IMR-90 (cell line): ENCODE measurements at regions not wholly inside any gene's neighbourhood (a gene's known extent, or its start where the extent isn't known, plus 50 kb on each side); places are given as distances from the start of the nearest gene placed in this dataset.

ENCODE experiments used
- ATAC-seq: fragments of 200-7000 bp; cut with Tn5 transposase; 2 replicates; pipeline ENCODE4 v1.9.1; 2020; ENCODE audit warnings: low read depth, mild to moderate bottlenecking, moderate library complexity
- BruUV-seq: library from RNA; stranded (reverse); fragments of 400-500 nt; replicated peaks from 2 replicates; lab custom pipeline; 2021; lab: Mats Ljungman, UMichigan
- CTCF ChIA-PET: fragments of 300-600 bp; formaldehyde crosslinking; extraction: SDS; loops from one replicate; lab custom pipeline; 2021; ENCODE audit warnings: antibody characterized with exemption; lab: Yijun Ruan, JAX
- POLR2A ChIA-PET: fragments of 300-600 bp; sonication (Branson Sonifier 250); formaldehyde crosslinking; loops from one replicate; lab custom pipeline; 2022; ENCODE audit warnings: antibody characterized with exemption; ENCODE audit not compliant: unreplicated experiment; lab: Charles Lee
- DNase-seq: peaks from one replicate; pipeline ENCODE4 v3.0.0; 2013
- H2AFZ ChIP-seq: replicated peaks from 2 replicates; pipeline ENCODE3; 2013; ENCODE audit warnings: low read length, mild to moderate bottlenecking; ENCODE audit not compliant: poor library complexity
- H2AK5ac ChIP-seq: 2 replicates; pipeline ENCODE4 v1.6.1; 2013; ENCODE audit warnings: low read depth, low read length, inconsistent platforms
- H2AK9ac ChIP-seq: replicated peaks from 2 replicates; pipeline ENCODE3; 2013; ENCODE audit warnings: mild to moderate bottlenecking, low read depth, low read length, moderate library complexity; ENCODE audit not compliant: poor library complexity
- H2BK120ac ChIP-seq: 2 replicates; pipeline ENCODE4 v1.6.1; 2013; ENCODE audit warnings: low read depth, low read length, inconsistent platforms
- H2BK15ac ChIP-seq: 3 replicates; pipeline ENCODE4 v1.6.1; 2013; ENCODE audit warnings: low read depth, low read length, inconsistent platforms
- H2BK20ac ChIP-seq: 2 replicates; pipeline ENCODE4 v1.6.1; 2013; ENCODE audit warnings: low read depth, mild to moderate bottlenecking, inconsistent platforms, low read length, moderate library complexity
- H2BK5ac ChIP-seq: 2 replicates; pipeline ENCODE4 v1.6.1; 2013; ENCODE audit warnings: mild to moderate bottlenecking, low read depth, low read length, inconsistent platforms; ENCODE audit not compliant: poor library complexity, severe bottlenecking
- H3K14ac ChIP-seq: replicated peaks from 2 replicates; pipeline ENCODE4 v1.6.1; 2013; ENCODE audit warnings: low read depth, low read length, inconsistent platforms
- H3K18ac ChIP-seq: 2 replicates; pipeline ENCODE4 v1.6.1; 2013; ENCODE audit warnings: low read depth, low read length, control low read depth
- H3K23ac ChIP-seq: 2 replicates; pipeline ENCODE4 v1.6.1; 2013; ENCODE audit warnings: low read depth, low read length, inconsistent platforms
- H3K27ac ChIP-seq: 2 replicates; pipeline ENCODE4 v1.5.1; 2013; ENCODE audit warnings: mild to moderate bottlenecking, control low read depth, low read length; ENCODE audit not compliant: insufficient read depth
- H3K27me3 ChIP-seq: 2 replicates; pipeline ENCODE4 v1.6.1; 2013; ENCODE audit warnings: low read length; ENCODE audit not compliant: control insufficient read depth, insufficient read depth
- H3K36me3 ChIP-seq: 2 replicates; pipeline ENCODE4 v1.6.1; 2013; ENCODE audit warnings: low read length, mixed read lengths; ENCODE audit not compliant: control insufficient read depth, insufficient read depth
- H3K4ac ChIP-seq: 2 replicates; pipeline ENCODE4 v1.6.1; 2013; ENCODE audit warnings: low read depth, low read length, inconsistent platforms
- H3K4me1 ChIP-seq: 2 replicates; pipeline ENCODE4 v1.6.1; 2013; ENCODE audit warnings: low read length, mixed read lengths; ENCODE audit not compliant: control insufficient read depth, insufficient read depth
- H3K4me2 ChIP-seq: 2 replicates; pipeline ENCODE4 v1.6.1; 2013; ENCODE audit warnings: low read depth, mild to moderate bottlenecking, control low read depth, low read length, moderate library complexity
- H3K4me3 ChIP-seq: 2 replicates; pipeline ENCODE4 v1.5.1; 2013; ENCODE audit warnings: low read depth, mild to moderate bottlenecking, control low read depth, low read length, moderate library complexity; ENCODE audit not compliant: insufficient read depth
- H3K56ac ChIP-seq: 2 replicates; pipeline ENCODE4 v1.6.1; 2013; ENCODE audit warnings: low read length, inconsistent platforms; ENCODE audit not compliant: insufficient read depth; ENCODE audit errors: extremely low read depth
- H3K79me1 ChIP-seq, 2 experiments: 2 replicates each; pipeline ENCODE4 v1.6.1; 2013; ENCODE audit warnings: low read length in 2 of 2, inconsistent platforms in 1 of 2, low read depth in 1 of 2
- H3K9ac ChIP-seq: 2 replicates; pipeline ENCODE4 v1.6.1; 2013; ENCODE audit warnings: low read depth, low read length, control low read depth
- H3K9me1 ChIP-seq: 2 replicates; pipeline ENCODE4 v1.6.1; 2013; ENCODE audit warnings: low read length, inconsistent platforms; ENCODE audit not compliant: insufficient read depth
- H3K9me3 ChIP-seq: 2 replicates; pipeline ENCODE4 v1.6.1; 2013; ENCODE audit warnings: low read length; ENCODE audit not compliant: control insufficient read depth, insufficient read depth
- H4K20me1 ChIP-seq: 2 replicates; pipeline ENCODE4 v1.6.1; 2013; ENCODE audit warnings: low read length, inconsistent platforms; ENCODE audit not compliant: insufficient read depth
- H4K5ac ChIP-seq: 2 replicates; pipeline ENCODE4 v1.6.1; 2013; ENCODE audit warnings: mild to moderate bottlenecking, low read depth, low read length, control low read depth
- H4K8ac ChIP-seq, 2 experiments: 2 replicates each; pipeline ENCODE4 v1.6.1; 2013; ENCODE audit warnings: low read depth in 2 of 2, low read length in 2 of 2, control low read depth in 1 of 2, inconsistent platforms in 1 of 2
- H4K91ac ChIP-seq: 2 replicates; pipeline ENCODE4 v1.6.1; 2013; ENCODE audit warnings: low read depth, low read length, inconsistent platforms; ENCODE audit not compliant: insufficient read depth
- CEBPB ChIP-seq: IDR thresholded peaks from 2 replicates; pipeline ENCODE4 v1.6.1; 2012; ENCODE audit warnings: low read depth, low read length, improper control_type of control experiment
- CTCF ChIP-seq: conservative IDR thresholded peaks from 2 replicates; pipeline ENCODE4 v1.5.1; 2012; ENCODE audit warnings: mild to moderate bottlenecking, low read depth, low read length, improper control_type of control experiment
- FOS ChIP-seq: fragments of 150-350 bp; IDR thresholded peaks from 2 replicates; pipeline ENCODE4 v1.6.1; 2016; ENCODE audit warnings: low read depth, low read length
- MAZ ChIP-seq: IDR thresholded peaks from 2 replicates; pipeline ENCODE4 v1.6.1; 2012; ENCODE audit warnings: low read depth, mild to moderate bottlenecking, low read length, improper control_type of control experiment, moderate library complexity, borderline replicate concordance
- MXI1 ChIP-seq: IDR thresholded peaks from 2 replicates; pipeline ENCODE4 v1.6.1; 2012; ENCODE audit warnings: low read depth, mild to moderate bottlenecking, low read length, moderate library complexity, borderline replicate concordance
- NFE2L2 ChIP-seq: fragments of 150-350 bp; IDR thresholded peaks from 2 replicates; pipeline ENCODE4 v1.6.1; 2016; ENCODE audit warnings: low read depth, mild to moderate bottlenecking, low read length
- POLR2A ChIP-seq: IDR thresholded peaks from 2 replicates; pipeline ENCODE4 v1.6.1; 2012; ENCODE audit warnings: mild to moderate bottlenecking, low read depth, low read length
- RAD21 ChIP-seq: IDR thresholded peaks from 2 replicates; pipeline ENCODE4 v1.6.1; 2012; ENCODE audit warnings: low read length, improper control_type of control experiment
- RCOR1 ChIP-seq: IDR thresholded peaks from 2 replicates; pipeline ENCODE4 v1.6.1; 2012; ENCODE audit warnings: mild to moderate bottlenecking, low read length, improper control_type of control experiment; ENCODE audit not compliant: insufficient replicate concordance
- WGBS, 2 experiments: methylation state at CpG; one replicate each; pipeline versions ENCODE4 v1.1.5 to v1.1.7; 2013; ENCODE audit warnings: missing lambda C conversion rate in 2 of 2; ENCODE audit not compliant: insufficient read length in 1 of 2; ENCODE audit errors: extremely low coverage in 2 of 2; 5-methylcytosine and 5-hydroxymethylcytosine counted together
- dilution Hi-C: fragments of 300-500 bp; cut with HindIII; formaldehyde crosslinking; loops from one replicate; pipeline ENCODE4 v1.14.3; 2018; ENCODE audit warnings: low sequenced_read_pairs; ENCODE audit not compliant: unreplicated experiment
- in situ Hi-C: fragments of 300-500 bp; cut with MboI; formaldehyde crosslinking; loops from 3 replicates; pipeline ENCODE4 v1.14.3; 2019; ENCODE audit warnings: low sequenced_read_pairs, inconsistent platforms, mixed read lengths
- intact Hi-C: fragments of 100-400 bp; cut with micrococcal nuclease; formaldehyde crosslinking; loops from 2 replicates; pipeline ENCODE4 v1.10.0; 2022
- TF ChIP-seq, protein P1 (sequence below): fragments of 150-350 bp; IDR thresholded peaks from 2 replicates; pipeline ENCODE4 v1.6.1; 2017; ENCODE audit warnings: mild to moderate bottlenecking, antibody characterized with exemption, low read length, low read depth
- TF ChIP-seq, protein P2 (sequence below): fragments of 150-350 bp; IDR thresholded peaks from 2 replicates; pipeline ENCODE4 v1.6.1; 2016; ENCODE audit warnings: low read depth, mild to moderate bottlenecking, low read length, moderate library complexity, borderline replicate concordance

DNA sequence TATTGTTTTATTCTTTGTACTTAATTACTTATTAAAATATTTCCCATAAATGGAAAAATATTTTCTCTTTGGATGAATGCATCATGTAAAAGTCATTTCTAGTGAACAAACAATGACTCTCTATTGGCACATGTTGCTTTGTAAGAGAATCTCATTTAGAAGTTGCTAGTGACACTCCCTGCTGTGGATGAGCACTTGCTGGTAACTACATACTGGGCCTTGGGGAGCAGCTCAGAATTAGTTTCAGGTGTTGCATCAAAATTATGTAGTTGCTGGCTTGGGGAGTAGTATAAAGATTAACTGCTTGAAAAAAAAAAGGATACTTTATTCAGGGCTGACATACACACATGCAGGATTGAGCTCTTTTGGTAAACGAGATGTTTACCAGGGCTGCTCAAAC lies 80.3 kb upstream of the KCNAB1 start:
- H3K9me3 ChIP-seq, result no peaks in the 10 kb centered on the region
- H2BK120ac ChIP-seq, result no peak overlapping the region
- WGBS, 2 experiments, result no CpG with 5 or more reads among the region's 1 CpG
- no peak overlapping the region for H3K56ac ChIP-seq
- no peaks in the 10 kb centered on the region for H4K20me1 ChIP-seq
- no peaks in the 10 kb centered on the region for H3K27me3 ChIP-seq
- no peak overlapping the region for H4K5ac ChIP-seq
- ATAC-seq (no peak), DNase-seq (no peak)
- no peak overlapping the region for H3K4ac ChIP-seq
- no peak overlapping the region for H2AFZ ChIP-seq
- H3K36me3 ChIP-seq, result no peaks in the 10 kb centered on the region
- no peak overlapping the region for H3K4me2 ChIP-seq
- no TSS peak for BruUV-seq
- H2BK15ac ChIP-seq, result no peak overlapping the region
- ChIA-PET CTCF (interaction anchor here (0.7 kb wide), 1 partner anchor 99 kb away, joined by 3 read pairs; no protein-coding TSS in a partner anchor), POLR2A (no interaction called here)
- H3K9ac ChIP-seq, result no peak overlapping the region
- H3K14ac ChIP-seq, result no peak overlapping the region
- H3K23ac ChIP-seq, result no peak overlapping the region
- no peak overlapping the region for H2BK20ac ChIP-seq
- no peak overlapping the region for H3K18ac ChIP-seq
- no peak overlapping the region for H4K8ac ChIP-seq
- no peaks in the 10 kb centered on the region for H3K79me1 ChIP-seq
- dilution Hi-C loops (no loop called here), in situ Hi-C loops (no loop called here), intact Hi-C loops (no loop called here)
- H3K4me1 ChIP-seq, result no peaks in the 10 kb centered on the region
- H4K91ac ChIP-seq, result no peak overlapping the region
- no peak overlapping the region for H3K4me3 ChIP-seq
- no peaks in the 10 kb centered on the region for H3K9me1 ChIP-seq
- H2BK5ac ChIP-seq, result no peak overlapping the region
- H3K27ac ChIP-seq, result no peak overlapping the region
- H2AK9ac ChIP-seq, result no peak overlapping the region
- no peak overlapping the region for H2AK5ac ChIP-seq
- TF ChIP-seq POLR2A (no peak), FOS (no peak), CEBPB (no peak), CTCF (no peak), MXI1 (no peak), NFE2L2 (no peak), RCOR1 (no peak), RAD21 (no peak), MAZ (no peak)
- TF ChIP-seq, protein P1, sequence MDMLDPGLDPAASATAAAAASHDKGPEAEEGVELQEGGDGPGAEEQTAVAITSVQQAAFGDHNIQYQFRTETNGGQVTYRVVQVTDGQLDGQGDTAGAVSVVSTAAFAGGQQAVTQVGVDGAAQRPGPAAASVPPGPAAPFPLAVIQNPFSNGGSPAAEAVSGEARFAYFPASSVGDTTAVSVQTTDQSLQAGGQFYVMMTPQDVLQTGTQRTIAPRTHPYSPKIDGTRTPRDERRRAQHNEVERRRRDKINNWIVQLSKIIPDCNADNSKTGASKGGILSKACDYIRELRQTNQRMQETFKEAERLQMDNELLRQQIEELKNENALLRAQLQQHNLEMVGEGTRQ, result no peak
- TF ChIP-seq, protein P2, sequence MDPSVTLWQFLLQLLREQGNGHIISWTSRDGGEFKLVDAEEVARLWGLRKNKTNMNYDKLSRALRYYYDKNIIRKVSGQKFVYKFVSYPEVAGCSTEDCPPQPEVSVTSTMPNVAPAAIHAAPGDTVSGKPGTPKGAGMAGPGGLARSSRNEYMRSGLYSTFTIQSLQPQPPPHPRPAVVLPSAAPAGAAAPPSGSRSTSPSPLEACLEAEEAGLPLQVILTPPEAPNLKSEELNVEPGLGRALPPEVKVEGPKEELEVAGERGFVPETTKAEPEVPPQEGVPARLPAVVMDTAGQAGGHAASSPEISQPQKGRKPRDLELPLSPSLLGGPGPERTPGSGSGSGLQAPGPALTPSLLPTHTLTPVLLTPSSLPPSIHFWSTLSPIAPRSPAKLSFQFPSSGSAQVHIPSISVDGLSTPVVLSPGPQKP, result no peak
